Upper lobe of right lung (tissue), 1 donor: ENCODE measurements at regions not wholly inside any gene's neighbourhood (a gene's known extent, or its start where the extent isn't known, plus 50 kb on each side); places are given as distances from the start of the nearest gene placed in this dataset.
"Not testable (repeated sequence)": the region's sequence is repeated elsewhere in the genome, so short reads cannot be mapped to it uniquely, and the experiment has no call there.

Experiments used
- ATAC-seq: fragments of 200-7000 bp; cut with Tn5 transposase; one replicate; pipeline ENCODE4 v1.9.1; 2020; ENCODE audit warnings: mild to moderate bottlenecking, moderate library complexity
- DNase-seq: peaks from one replicate; pipeline ENCODE4 v3.0.0-alpha.2; 2020
- H3K27ac ChIP-seq: fragments of 200-600 bp; one replicate; pipeline ENCODE4 v1.8.0; 2022
- H3K27me3 ChIP-seq: fragments of 200-600 bp; one replicate; pipeline ENCODE4 v1.8.0; 2022; ENCODE audit warnings: mild to moderate bottlenecking
- H3K36me3 ChIP-seq: fragments of 200-600 bp; one replicate; pipeline ENCODE4 v1.8.0; 2022
- H3K4me1 ChIP-seq: fragments of 200-600 bp; one replicate; pipeline ENCODE4 v1.8.0; 2022
- H3K4me3 ChIP-seq: fragments of 200-600 bp; one replicate; pipeline ENCODE4 v1.8.0; 2022; ENCODE audit warnings: mild to moderate bottlenecking
- H3K9me3 ChIP-seq: fragments of 200-600 bp; one replicate; pipeline ENCODE4 v1.8.0; 2022
- CTCF ChIP-seq: fragments of 200-600 bp; IDR thresholded peaks from one replicate; pipeline ENCODE4 v1.8.0; 2022; ENCODE audit warnings: antibody characterized with exemption
- intact Hi-C: fragments of 100-400 bp; cut with DNase I; formaldehyde crosslinking; loops from one replicate; pipeline ENCODE4 v1.11.0; 2022
- donor health status: DM: no; HTN: yes; CAD: no; lungs with severe emphysema.

DNA sequence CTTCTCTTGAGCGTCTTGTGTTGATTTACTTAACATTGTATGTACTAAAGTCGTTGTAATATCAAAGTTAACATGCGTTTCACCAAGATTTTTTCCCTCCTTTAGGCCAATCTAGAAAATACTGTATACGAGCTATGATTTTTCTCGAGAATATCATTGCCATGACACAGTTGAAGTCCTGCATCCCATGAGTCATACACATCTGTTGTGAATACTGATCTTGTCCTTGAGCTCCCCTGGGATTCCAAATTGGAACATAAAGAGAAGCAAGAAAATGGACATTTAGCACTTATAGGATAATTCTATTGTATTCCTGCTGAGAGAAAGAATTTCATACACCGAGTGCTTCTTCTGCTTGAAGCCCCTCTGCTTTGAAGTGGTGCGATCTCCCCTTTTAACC lies 109.6 kb downstream of the SLC35B3 start:
- no peak for TF ChIP-seq CTCF
- H3K9me3 ChIP-seq = no peaks in the 10 kb centered on the region
- no peaks in the 10 kb centered on the region for H3K27me3 ChIP-seq
- no peaks in the 10 kb centered on the region for H3K36me3 ChIP-seq
- intact Hi-C loops = no loop called here
- ATAC-seq (no peak), DNase-seq (no peak)
- no peaks in the 10 kb centered on the region for H3K4me1 ChIP-seq
- no peak overlapping the region for H3K4me3 ChIP-seq
- H3K27ac ChIP-seq = no peak overlapping the region

- Histone ChIP-seq H3K27ac (no peak overlapping the region), H3K9me3 (no peaks in the 10 kb centered on the region), H3K27me3 (no peaks in the 10 kb centered on the region), H3K4me1 (no peaks in the 10 kb centered on the region), H3K36me3 (no peaks in the 10 kb centered on the region), H3K4me3 (no peak overlapping the region)
- no peak for TF ChIP-seq CTCF
- ATAC-seq = no peak
- intact Hi-C loops = no loop called here
- no peak for DNase-seq
Measured at GRCh38 chr6:8322659-8323058, 112.7 kb downstream of the SLC35B3 start.

GRCh38 chr6:8321671-8322404 lies 113.5 kb downstream of the SLC35B3 start:
- intact Hi-C loops = no loop called here
- no peak for ATAC-seq
- no peaks in the 10 kb centered on the region for H3K4me1 ChIP-seq

GRCh38 chr6:8315154-8315553 lies 120.2 kb downstream of the SLC35B3 start:
- H3K9me3 ChIP-seq = no peaks in the 10 kb centered on the region
- intact Hi-C loops = no loop called here
- ATAC-seq (no peak), DNase-seq (no peak)
- no peak overlapping the region for H3K4me3 ChIP-seq
- H3K27ac ChIP-seq = no peak overlapping the region
- no peaks in the 10 kb centered on the region for H3K36me3 ChIP-seq
- no peaks in the 10 kb centered on the region for H3K27me3 ChIP-seq
- TF ChIP-seq CTCF = no peak
- no peaks in the 10 kb centered on the region for H3K4me1 ChIP-seq

More at GRCh38 chr6:8321671-8322404, 113.5 kb downstream of the SLC35B3 start:
- no peaks in the 10 kb centered on the region for H3K9me3 ChIP-seq
- no peak for TF ChIP-seq CTCF
- H3K36me3 ChIP-seq = no peaks in the 10 kb centered on the region
- H3K27me3 ChIP-seq = no peaks in the 10 kb centered on the region
- no peak overlapping the region for H3K4me3 ChIP-seq
- H3K27ac ChIP-seq = no peak overlapping the region
- DNase-seq = no peak

DNA sequence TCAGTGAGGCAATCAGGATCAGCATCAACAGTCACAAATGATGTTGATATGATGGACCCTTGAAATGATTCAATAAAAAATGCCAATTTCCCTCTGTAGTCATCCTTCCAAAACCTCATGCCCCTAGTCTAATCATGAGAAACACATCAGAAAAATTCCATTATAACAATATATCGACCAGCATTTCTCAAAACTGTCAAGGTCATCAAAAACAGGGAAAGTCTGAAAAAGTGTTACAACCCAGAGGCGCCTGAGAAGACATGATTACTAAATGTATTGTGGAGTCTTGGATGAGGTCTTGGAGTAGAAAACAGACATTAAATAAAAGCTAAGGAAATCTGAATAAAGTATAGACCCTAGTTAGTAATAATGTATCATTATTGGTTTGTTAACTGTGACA lies 133.8 kb downstream of the SLC35B3 start:
- Histone ChIP-seq H3K27ac (no peak overlapping the region), H3K4me3 (no peak overlapping the region), H3K9me3 (no peaks in the 10 kb centered on the region), H3K4me1 (no peaks in the 10 kb centered on the region), H3K27me3 (no peaks in the 10 kb centered on the region), H3K36me3 (no peaks in the 10 kb centered on the region)
- intact Hi-C loops = no loop called here
- ATAC-seq = no peak
- no peak for DNase-seq
- no peak for TF ChIP-seq CTCF

- Histone ChIP-seq H3K27ac (no peak overlapping the region), H3K4me1 (no peaks in the 10 kb centered on the region), H3K27me3 (no peaks in the 10 kb centered on the region), H3K36me3 (no peaks in the 10 kb centered on the region), H3K4me3 (no peak overlapping the region), H3K9me3 (no peaks in the 10 kb centered on the region)
- intact Hi-C loops = no loop called here
- no peak for TF ChIP-seq CTCF
- ATAC-seq (no peak), DNase-seq (no peak)
Measured at GRCh38 chr6:8299034-8299433, 136.3 kb downstream of the SLC35B3 start.

- ATAC-seq, intact Hi-C loops, H3K36me3 ChIP-seq, H3K27ac ChIP-seq, DNase-seq, H3K27me3 ChIP-seq, H3K4me1 ChIP-seq, H3K9me3 ChIP-seq, H3K4me3 ChIP-seq: not testable (repeated sequence)
Measured at GRCh38 chr6:8282946-8283345, 152.4 kb downstream of the SLC35B3 start.
